ENCODE measurements at regions not wholly inside any gene's neighbourhood (a gene's known extent, or its start where the extent isn't known, plus 50 kb on each side); places are given as distances from the start of the nearest gene placed in this dataset.

DNA sequence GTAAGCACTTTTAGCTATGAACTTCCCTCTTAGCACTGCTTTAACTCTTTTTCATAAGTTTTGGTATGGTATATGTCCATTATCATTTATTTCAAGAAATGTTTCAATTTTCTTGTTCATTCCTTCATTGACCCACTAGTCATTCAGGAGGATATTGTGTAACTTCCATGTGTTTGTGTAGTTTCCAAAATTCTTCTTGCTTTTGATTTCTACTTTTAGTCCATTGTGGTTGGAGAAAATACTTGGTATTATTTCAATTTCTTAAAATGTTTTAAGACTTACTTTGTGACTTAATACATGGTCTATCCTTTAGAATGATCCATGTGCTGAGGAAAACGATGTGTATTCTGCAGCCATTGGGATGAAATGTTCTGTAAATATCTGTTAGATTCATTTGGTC, 176.5 kb downstream of the CENPW start:
- intact Hi-C loops (cut with DNase I; ENCODE audit: low total_unique reads): no loop called here
- 51 to 88% (median 70%) methylated on average over 1 of the region's 1 CpG for WGBS, 5 donors
- H3K4me3 ChIP-seq: no peak overlapping the region
- no peaks in the 10 kb centered on the region for H3K27me3 ChIP-seq (replicated peaks in 1 of 7)
- H3K27ac ChIP-seq: no peak overlapping the region
- DNase-seq: no peak
- H3K4me1 ChIP-seq: no peaks in the 10 kb centered on the region
- peaks cover 0 to 28% (median 11%) of the 10 kb centered on the region in 8 donors for H3K9me3 ChIP-seq
- TF ChIP-seq POLR2AphosphoS5 (IDR thresholded peaks at IDR 0.05) (no peak), POLR2A (IDR thresholded peaks at IDR 0.05) (no peak)
- TF ChIP-seq, protein P1, sequence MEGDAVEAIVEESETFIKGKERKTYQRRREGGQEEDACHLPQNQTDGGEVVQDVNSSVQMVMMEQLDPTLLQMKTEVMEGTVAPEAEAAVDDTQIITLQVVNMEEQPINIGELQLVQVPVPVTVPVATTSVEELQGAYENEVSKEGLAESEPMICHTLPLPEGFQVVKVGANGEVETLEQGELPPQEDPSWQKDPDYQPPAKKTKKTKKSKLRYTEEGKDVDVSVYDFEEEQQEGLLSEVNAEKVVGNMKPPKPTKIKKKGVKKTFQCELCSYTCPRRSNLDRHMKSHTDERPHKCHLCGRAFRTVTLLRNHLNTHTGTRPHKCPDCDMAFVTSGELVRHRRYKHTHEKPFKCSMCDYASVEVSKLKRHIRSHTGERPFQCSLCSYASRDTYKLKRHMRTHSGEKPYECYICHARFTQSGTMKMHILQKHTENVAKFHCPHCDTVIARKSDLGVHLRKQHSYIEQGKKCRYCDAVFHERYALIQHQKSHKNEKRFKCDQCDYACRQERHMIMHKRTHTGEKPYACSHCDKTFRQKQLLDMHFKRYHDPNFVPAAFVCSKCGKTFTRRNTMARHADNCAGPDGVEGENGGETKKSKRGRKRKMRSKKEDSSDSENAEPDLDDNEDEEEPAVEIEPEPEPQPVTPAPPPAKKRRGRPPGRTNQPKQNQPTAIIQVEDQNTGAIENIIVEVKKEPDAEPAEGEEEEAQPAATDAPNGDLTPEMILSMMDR (IDR thresholded peaks at IDR 0.05 in 8 of 11, conservative IDR thresholded peaks at IDR 0.05 in 3 of 11): no peak
- H3K36me3 ChIP-seq: no peaks in the 10 kb centered on the region

DNA sequence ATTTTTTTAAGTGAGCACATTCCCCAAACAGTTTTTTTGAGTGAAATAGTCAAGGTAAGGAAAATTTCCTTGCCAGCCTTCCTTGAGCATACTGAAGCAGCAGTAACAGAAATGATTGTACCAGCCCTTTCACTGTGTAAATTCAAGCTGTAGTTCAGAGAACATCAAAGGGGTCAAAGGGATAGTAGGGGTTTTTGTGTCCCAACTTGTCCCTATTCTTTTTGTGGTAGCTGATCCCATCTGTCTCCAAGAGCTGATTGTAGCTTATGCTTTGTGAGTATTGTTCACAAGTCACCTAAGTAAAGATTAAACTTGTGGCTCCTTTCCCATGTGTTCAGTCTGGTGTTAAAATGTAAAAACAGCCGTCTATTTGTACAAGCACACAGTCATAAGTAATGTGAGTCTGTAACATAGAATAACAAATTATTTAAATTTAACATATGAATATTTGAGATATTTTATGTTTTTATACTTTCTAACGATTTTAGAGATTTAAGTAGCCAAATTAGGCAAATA, 185.0 kb downstream of the CENPW start:
- H3K36me3 ChIP-seq: no peaks in the 10 kb centered on the region
- 58 to 65% (median 62%) methylated on average over 2 of the region's 2 CpGs for WGBS, 5 donors
- TF ChIP-seq POLR2AphosphoS5 (IDR thresholded peaks at IDR 0.05): no peak
- TF ChIP-seq POLR2A (IDR thresholded peaks at IDR 0.05): no peak
- TF ChIP-seq, protein P1 (IDR thresholded peaks at IDR 0.05 in 8 of 11, conservative IDR thresholded peaks at IDR 0.05 in 3 of 11): no peak
- H3K4me1 ChIP-seq: no peaks in the 10 kb centered on the region
- peaks cover 0 to 18% (median 9%) of the 10 kb centered on the region in 8 donors for H3K9me3 ChIP-seq
- no peaks in the 10 kb centered on the region for H3K27me3 ChIP-seq (replicated peaks in 1 of 7)
- no peak overlapping the region for H3K27ac ChIP-seq
- intact Hi-C loops (cut with DNase I; ENCODE audit: low total_unique reads): no loop called here
- no peak overlapping the region for H3K4me3 ChIP-seq
- DNase-seq: no peak

DNA sequence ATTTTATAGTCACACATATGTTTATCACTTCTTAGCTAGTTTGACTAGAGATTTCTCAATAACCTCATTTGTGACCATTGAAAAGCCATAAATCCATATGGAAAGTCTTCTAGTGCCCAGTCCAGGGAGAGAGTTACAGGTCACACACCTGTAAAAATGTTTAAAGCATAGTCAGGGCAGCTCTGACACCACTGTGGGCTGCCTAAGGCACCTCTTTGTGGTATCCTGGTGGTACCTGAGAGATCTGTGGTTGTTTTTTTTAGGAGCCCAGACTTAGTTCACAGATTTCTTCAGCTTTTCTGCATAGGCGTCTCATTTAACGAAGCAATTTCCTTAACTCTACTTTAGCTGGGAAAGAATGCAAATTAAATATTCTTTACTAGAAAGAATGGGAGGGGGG, 186.6 kb downstream of the CENPW start:
- Histone ChIP-seq H3K27me3 (replicated peaks in 1 of 7) (no peaks in the 10 kb centered on the region), H3K36me3 (no peaks in the 10 kb centered on the region), H3K4me3 (no peak overlapping the region), H3K9me3 (peaks cover 0 to 1% (median 0%) of the 10 kb centered on the region in 8 donors), H3K4me1 (no peaks in the 10 kb centered on the region), H3K27ac (no peak overlapping the region)
- no peak for TF ChIP-seq POLR2A (IDR thresholded peaks at IDR 0.05)
- TF ChIP-seq, protein P1 (IDR thresholded peaks at IDR 0.05 in 8 of 11, conservative IDR thresholded peaks at IDR 0.05 in 3 of 11): no peak
- TF ChIP-seq POLR2AphosphoS5 (IDR thresholded peaks at IDR 0.05): no peak
- no peak for DNase-seq
- intact Hi-C loops (cut with DNase I; ENCODE audit: low total_unique reads): no loop called here
- 89 to 96% (median 92%) methylated on average over 2 of the region's 2 CpGs for WGBS, 5 donors

DNA sequence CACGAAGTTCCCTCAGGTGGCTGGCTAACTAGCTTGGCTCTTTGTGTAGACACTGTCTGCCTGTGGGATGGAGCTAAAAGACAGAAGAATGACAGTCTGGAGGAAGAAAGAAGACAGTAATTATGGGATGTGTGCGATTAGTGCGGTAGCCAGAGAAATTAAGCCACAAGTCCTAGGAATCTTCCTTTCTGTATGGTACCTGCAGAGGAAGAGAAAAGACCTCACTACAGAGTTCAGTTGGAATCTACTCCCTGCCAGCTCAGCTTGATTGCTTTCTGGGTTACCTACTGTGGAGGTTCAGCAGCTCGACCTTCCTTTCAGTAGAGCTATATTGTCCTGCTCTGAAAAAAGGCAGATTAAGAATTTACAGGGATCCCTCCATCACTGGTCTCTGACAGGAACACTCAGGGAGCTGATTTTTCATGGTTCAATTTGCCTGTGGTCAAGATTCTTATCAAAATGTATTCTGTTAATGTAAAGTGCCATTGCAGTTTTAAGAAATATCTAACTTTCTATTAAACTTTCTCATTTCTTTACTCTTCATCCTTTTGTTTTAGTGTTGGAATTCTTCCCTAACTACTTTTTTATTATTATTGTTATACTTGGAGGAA, 187.2 kb downstream of the CENPW start:
- Histone ChIP-seq H3K9me3 (no peaks in the 10 kb centered on the region), H3K27me3 (replicated peaks in 1 of 7) (no peaks in the 10 kb centered on the region), H3K4me1 (no peaks in the 10 kb centered on the region), H3K36me3 (no peaks in the 10 kb centered on the region), H3K4me3 (no peak overlapping the region), H3K27ac (no peak overlapping the region)
- no peak for TF ChIP-seq POLR2AphosphoS5 (IDR thresholded peaks at IDR 0.05)
- no peak for TF ChIP-seq POLR2A (IDR thresholded peaks at IDR 0.05)
- TF ChIP-seq, protein P1 (IDR thresholded peaks at IDR 0.05 in 8 of 11, conservative IDR thresholded peaks at IDR 0.05 in 3 of 11): no peak
- WGBS, 5 donors: 60 to 70% (median 65%) methylated on average over 4 of the region's 4 CpGs
- intact Hi-C loops (cut with DNase I; ENCODE audit: low total_unique reads): no loop called here
- no peak for DNase-seq

All from spleen (tissue), 11 donors.